Hematopoietic multipotent progenitor cell treated with erythropoietin and hydrocortisone succinate and interleukin-3 and kit ligand, for 6 days (in vitro differentiated cells): ENCODE measurements at regions not wholly inside any gene's neighbourhood (a gene's known extent, or its start where the extent isn't known, plus 50 kb on each side); places are given as distances from the start of the nearest gene placed in this dataset.
"Not testable (repeated sequence)": the region's sequence is repeated elsewhere in the genome, so short reads cannot be mapped to it uniquely, and the experiment has no call there.

Experiments used
- DNase-seq: peaks from one replicate; pipeline ENCODE4 v3.0.0-alpha.2; 2015

DNA sequence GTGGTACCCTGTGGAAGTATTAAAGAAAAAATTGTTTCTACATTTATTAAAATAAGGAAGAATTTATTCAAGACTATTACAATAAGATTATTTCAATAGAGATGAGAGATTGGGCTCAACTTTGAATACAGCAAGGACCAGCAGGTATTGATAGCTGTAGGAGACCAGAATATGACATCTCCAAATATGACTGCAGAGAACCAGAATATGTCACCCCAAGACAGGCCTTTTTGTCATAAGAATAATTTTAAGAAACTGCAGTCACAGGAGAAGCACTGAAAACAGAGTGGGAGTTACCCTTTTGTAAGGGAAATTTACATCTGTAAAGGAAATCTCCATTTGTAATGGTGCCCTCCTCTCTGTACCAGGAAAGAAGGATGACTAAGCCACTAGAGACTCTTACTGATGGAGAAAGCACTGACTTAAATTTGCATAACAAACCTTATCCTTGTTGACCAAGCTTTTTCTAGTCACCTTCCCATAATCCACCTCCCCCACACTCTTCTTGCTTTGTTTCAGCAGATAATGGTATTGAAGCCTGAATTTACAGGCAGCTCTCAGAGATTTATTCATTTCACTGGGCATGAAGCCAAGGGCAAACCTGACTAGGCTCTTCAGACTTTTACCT lies 145.1 kb upstream of the RMP24 start:
- DNase-seq = peak; percentile 17

DNA sequence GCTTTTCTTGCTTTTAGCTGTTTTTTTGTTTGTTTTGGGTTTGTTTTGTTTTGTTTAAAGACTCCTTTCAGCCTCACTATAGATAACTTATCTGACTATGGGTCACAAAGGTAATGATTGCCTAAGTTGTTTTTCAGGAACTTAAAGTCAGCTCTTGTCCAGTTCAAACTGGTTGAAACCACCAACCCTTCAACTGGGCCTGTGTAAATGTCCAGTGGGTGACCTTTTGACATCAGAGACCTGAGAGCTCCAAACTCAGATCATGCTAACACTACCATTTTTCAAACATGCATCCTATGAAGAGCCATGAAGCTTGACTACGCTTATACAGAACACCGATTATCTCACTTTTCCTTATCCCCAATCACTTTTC lies 144.6 kb upstream of the RMP24 start:
- DNase-seq = no peak

DNA sequence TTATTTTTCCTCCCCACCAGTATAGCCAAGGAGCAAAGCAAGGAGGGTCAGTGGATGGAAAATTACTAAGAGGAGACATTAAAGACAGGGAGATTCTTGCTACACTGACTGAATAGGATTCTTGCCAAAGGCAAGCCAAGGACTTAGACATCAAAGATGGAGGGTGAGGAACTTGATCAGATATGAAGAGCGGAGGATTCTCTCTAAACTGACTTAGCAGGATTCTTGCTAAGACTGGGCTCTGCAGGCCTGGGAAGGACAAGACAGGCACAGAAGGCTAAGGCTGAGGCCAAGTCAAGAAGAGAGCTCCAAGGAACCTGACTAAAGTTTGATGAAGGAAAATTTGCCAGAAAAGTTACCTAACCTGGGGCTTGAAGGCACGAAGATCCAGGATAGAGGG lies 143.9 kb upstream of the RMP24 start:
- DNase-seq = no peak

- no peak for DNase-seq
Observed at GRCh38 chr18:35835366-35835765, 137.1 kb upstream of the RMP24 start.

DNA sequence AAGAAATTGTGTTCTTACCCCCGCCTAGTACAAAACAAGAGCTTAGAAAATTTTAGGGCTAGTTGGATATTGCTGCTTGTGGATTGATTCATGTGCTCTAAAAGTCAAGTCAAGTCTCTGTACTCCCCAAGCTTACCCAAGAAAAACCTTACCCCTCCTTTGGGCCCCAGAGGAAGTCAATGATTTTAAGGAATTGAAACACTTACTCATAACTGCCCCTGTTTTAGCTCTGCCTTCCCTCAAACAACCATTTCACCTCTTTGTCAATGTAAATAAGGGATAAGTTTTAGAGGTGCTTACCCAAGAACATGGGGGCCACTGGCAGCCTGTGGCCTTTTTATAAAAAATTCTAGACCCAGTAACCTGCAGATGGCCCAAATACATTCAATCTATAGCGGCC lies 136.6 kb upstream of the RMP24 start:
- DNase-seq = no peak

DNA sequence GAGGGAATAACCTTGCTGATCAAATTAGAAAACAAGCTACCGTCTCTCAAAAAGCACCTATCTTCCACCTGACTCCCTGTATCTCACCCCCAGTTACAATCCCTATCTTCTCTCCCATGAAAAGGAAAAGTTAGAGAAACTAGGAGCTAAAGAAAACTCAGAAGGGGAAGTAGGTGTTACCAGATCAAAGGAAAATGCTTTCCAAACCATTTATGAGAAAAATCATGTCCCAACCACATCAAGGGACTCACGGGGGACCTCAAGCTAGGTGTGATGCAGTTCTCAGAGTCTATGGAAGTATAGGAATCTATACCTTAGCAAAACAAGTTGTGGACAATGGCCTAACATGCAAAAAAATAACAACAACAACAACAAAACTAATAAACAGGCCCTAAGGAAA lies 135.5 kb upstream of the RMP24 start:
- DNase-seq = no peak

- DNase-seq = no peak
Observed at GRCh38 chr18:35837922-35838496, 134.5 kb upstream of the RMP24 start.

GRCh38 chr18:35841283-35841682 lies 131.2 kb upstream of the RMP24 start:
- no peak for DNase-seq

- no peak for DNase-seq
Observed at GRCh38 chr18:35842536-35842935, 129.9 kb upstream of the RMP24 start.

GRCh38 chr18:35848321-35848720 lies 124.2 kb upstream of the RMP24 start:
- not testable (repeated sequence) for DNase-seq

DNA sequence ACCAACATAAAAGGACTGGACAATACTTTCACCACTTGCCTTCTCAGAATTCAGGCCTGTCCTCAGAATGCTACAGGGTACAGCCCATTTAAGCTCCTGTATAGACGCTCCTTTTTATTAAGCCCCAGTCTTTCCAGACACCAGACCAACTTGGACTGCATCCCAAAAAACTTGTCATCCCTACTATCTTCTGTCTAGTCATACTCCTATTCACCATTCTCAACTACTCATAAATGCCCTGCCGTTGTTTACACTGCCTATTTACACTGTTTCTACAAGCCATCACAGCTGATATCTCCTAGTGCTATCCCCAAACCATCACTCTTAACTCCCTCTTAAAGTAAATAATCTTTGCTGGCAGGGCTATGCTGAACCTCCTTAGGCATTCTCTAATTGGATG lies 123.2 kb upstream of the RMP24 start:
- not testable (repeated sequence) for DNase-seq

DNA sequence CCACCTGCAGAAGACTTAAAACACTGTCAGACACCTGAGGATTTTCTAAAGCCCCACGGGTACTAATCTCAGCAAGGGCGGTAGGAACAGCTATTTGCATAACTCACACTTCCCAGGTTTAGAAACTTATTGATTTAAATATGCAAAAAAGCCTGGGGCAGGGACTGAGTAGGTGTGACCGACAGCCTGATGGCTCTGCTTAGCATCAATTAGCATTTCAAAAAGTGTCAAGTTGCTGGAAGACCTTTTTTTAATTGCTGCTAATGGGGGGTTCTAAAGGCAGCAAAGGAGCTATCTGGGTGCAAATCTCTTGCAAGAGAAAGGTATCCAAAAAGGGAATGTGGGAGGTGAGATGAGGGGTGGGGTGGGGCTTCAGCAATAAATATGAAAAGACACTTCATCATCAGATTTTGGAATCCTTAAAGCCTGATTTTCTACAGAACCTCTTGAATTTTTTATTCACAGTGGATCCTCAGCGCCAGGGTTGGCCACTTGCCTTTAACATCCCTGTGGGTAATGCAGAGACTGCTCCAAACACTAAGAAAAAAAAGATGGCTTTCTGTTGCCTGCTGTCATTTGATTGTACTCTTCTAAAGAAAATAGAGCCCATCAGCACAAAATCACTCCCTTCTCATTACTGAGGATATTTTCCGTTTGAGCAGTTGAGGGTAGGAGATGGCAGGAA lies 121.1 kb upstream of the RMP24 start:
- no peak for DNase-seq

DNA sequence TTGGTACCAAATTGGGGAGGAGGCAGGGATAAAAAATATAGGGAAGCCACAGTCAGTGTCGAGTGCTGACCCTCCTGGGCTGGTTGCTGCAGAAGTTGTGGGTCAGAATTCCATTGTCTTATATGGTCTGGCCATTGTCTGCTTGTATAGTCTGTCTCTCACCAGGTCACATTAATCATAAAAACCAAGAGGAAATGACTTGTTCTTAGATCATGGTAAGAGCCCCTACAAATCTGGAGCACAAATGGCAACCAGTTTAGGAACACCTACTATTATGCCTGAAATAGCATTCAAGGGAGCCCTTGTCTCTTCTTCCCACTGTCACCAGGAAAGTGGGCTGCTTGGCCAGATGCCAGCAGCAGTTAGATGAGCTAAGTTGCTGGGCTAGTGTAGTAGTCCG lies 119.7 kb upstream of the RMP24 start:
- DNase-seq = no peak

DNA sequence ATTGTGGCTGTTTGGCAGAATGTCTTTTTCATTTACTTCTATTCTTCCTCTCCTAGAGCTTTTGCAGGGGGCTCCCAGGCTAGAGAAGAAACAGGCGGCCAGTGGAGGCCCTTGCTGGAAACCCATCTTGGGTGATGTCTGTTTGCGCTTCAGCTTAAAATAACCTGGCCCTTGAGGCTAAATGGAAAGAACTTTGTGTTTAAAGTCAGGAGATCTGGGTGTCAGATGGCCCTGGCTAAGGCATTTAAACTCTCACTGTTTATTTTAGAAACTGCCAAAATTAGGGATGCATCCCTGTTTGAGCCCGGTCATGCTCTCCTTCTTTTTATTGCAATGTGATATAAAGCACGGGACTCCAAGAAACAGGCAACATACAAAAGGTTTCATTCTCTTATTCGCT lies 118.4 kb upstream of the RMP24 start:
- DNase-seq = no peak

DNA sequence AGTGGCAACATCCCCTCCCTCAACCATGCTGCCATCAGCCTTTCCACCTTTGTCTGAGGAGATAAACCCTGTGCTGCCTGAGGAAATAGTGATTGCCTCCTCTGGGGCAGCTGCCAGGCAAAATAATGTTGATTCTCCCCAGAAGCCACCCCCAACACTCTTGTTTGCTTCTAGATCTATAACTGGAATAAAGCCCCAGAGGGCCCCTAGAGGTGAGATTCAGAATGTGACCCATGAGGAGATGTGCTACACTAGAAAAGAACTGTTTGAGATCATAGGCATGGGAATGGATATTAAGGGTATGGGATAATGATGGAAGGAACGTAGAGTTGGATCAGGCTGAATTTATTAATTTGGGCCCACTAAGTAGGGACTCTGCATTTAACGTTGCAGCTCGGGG lies 116.3 kb upstream of the RMP24 start:
- no peak for DNase-seq

DNA sequence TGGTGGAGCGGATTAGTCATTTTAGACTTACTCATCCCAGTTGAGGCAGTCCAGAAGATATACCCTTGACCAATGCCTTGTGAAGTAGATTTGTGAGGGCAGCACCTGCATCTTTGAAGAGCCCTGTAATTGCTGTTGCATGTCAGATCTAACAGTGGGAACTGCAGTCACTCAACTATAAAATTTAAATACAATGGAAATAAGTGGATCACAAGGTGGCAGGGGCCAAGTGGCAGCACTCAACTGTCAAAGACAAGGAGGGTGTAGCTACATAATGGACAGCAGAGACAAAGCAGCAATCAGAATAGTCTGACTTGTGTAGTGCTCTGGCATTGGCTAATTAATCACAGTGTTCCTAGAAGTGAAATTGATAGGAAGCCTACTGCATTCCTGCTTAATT lies 115.8 kb upstream of the RMP24 start:
- not testable (repeated sequence) for DNase-seq

DNA sequence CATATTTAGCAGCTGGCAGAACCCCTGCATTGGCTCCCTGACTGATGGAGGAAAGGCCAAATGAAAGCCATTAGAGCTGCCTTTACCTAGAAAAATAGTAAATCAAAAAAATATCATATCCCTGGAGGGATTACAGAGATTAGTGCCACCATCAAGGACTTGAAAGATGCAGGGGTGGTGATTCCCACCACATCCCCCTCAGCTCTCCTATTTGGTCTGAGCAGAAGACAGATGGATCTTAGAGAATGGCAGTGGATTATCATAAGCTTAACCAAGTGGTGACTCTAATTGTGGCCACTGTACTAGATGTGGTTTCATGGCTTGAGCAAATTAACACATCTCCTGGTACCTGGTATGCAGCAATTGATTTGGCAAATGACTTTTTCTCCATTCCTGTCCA lies 114.9 kb upstream of the RMP24 start:
- DNase-seq = not testable (repeated sequence)

GRCh38 chr18:35861367-35862118 lies 110.9 kb upstream of the RMP24 start:
- no peak for DNase-seq

DNA sequence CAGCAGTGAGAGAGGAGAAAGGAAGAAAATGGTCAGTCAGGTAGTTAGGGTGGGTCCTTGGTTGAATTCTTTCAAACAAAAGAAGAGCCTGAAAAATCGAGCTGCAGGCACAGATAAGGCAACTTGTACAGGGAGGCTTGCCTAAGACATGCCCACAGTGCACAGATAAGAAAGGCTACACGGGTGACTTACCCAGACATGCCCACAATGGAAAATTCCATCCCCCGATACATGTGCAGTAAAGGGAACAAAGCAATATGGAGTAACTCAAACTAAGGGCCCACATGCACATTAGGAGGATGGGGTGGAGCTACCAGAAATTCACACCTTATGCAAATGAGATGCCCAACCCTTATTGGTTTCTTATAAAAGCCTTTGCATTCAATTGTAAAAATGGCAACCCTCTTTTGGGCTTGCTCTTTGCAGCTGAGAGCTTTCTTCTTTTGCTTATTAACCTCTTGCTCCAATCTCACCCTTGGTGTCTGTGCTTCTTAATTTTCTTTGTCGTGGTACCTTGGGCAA lies 110.3 kb upstream of the RMP24 start:
- peak; percentile 96 for DNase-seq

DNA sequence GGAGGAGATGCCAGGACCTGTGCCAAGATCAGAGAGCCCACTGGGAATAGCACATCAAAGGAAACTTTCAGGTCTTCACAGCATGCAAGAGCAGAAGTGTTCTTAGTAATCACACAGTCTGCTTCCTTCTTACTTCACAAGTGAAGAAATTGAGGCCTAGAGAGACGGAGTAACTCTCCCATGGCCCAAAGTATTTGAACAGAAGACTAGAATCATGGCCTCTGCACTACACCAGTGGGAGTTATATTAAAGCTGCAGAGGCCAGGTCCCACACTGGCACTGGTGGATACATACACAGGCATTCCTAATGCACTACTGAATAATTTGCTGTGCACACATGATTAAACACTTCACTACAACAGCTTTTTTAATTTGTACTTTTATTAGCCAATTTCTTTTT lies 107.6 kb upstream of the RMP24 start:
- DNase-seq = no peak

GRCh38 chr18:35868915-35869314 lies 103.6 kb upstream of the RMP24 start:
- no peak for DNase-seq

DNA sequence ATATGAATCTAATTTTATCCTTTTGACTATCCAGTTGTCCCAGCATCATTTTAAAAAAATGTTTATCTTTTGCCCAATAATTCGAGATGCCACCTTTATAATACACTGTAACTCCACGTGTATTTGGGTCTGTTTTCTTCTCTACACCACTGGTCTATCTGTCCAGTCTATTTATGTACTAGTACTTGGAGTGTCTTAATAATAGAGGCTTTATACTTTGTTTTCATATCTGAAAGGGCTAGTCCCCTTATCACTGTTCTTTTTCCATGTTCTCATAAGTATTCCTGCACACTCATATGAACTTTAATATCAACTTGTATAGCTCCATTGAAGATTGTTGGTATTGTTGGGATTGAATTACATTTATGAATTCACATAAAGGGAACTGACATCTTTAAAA lies 101.1 kb upstream of the RMP24 start:
- DNase-seq = no peak

DNA sequence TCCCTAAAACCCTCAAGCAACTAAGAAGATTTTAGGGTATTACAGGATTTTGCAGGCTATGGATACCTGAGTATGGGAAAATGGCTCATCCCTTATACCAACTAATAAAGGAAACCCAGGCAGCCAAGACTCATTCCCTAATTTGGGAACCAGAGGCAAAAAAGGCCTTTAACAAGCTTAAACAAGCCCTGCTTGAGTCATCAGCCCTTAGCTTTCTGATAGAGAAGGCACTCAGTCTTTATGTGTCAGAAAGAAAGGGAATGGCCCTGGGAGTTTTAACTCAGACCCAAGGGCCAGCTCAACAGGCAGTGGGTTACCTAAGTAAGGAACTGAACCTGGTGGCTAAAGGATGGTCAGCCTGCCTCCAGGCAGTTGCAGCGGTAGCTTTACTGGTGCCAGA lies 96.9 kb upstream of the RMP24 start:
- DNase-seq = no peak

- no peak for DNase-seq
Observed at GRCh38 chr18:35876243-35876642, 96.2 kb upstream of the RMP24 start.
